ENCODE measurements at regions not wholly inside any gene's neighbourhood (a gene's known extent, or its start where the extent isn't known, plus 50 kb on each side); places are given as distances from the start of the nearest gene placed in this dataset.
"Not testable (repeated sequence)": the region's sequence is repeated elsewhere in the genome, so short reads cannot be mapped to it uniquely, and the experiment has no call there.

DNA sequence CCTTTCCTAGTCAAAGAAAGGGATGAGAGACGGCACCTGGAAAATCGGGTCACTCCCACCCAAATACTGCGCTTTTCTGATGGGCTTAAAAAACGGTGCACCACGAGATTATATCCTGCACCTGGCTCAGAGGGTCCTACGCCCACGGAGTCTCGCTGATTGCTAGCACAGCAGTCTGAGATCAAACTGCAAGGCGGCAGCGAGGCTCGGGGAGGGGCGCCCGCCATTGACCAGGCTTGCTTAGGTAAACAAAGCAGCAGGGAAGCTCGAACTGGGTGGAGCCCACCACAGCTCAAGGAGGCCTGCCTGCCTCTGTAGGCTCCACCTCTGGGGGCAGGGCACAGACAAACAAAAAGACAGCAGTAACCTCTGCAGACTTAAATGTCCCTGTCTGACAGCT, 309.9 kb downstream of the KIF20B start:
- intact Hi-C loops (cut with micrococcal nuclease); H3K27me3 Mint-ChIP-seq; CTCF ChIA-PET; H3K36me3 Mint-ChIP-seq; H3K9me3 Mint-ChIP-seq; H3K4me1 Mint-ChIP-seq (ENCODE audit: low read depth); H3K4me3 Mint-ChIP-seq; H3K27ac Mint-ChIP-seq; DNase-seq; POLR2A ChIA-PET: not testable (repeated sequence)

DNA sequence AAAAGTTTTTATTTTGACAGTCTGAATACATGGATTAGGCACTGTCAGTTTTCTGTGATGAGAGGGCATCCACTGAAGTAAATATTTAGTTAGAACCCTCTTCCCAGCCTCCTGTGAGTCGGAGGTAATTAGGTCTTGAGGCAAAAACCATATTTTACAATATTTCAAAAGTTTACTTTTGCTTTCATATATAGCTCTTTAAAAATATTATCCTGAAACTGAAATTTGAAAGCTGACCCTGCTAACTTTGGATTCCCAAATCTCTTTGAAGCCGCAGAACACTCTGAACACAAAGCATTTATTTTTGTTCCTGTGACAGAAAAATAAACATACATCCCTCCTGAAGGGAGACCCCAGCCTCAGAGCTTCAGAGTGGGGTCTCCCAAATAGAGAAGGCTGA, 317.4 kb downstream of the KIF20B start:
- no peaks in the 10 kb centered on the region for H3K4me1 Mint-ChIP-seq (ENCODE audit: low read depth)
- H3K4me3 Mint-ChIP-seq: no peak overlapping the region
- intact Hi-C loops (cut with micrococcal nuclease): no loop called here
- CTCF ChIA-PET: no interaction called here
- H3K27ac Mint-ChIP-seq: no peak overlapping the region
- POLR2A ChIA-PET: no interaction called here
- H3K27me3 Mint-ChIP-seq: no peaks in the 10 kb centered on the region
- DNase-seq: no peak
- H3K36me3 Mint-ChIP-seq: no peaks in the 10 kb centered on the region
- H3K9me3 Mint-ChIP-seq: no peaks in the 10 kb centered on the region

- intact Hi-C loops (cut with micrococcal nuclease): no loop called here
- CTCF ChIA-PET: interaction anchor here (1.0 kb wide), 1 partner anchor 68 kb away, joined by 3 read pairs; no protein-coding TSS in a partner anchor
- H3K27me3 Mint-ChIP-seq: peaks cover 4% of the 10 kb centered on the region
- H3K4me1 Mint-ChIP-seq (ENCODE audit: low read depth): no peaks in the 10 kb centered on the region
- H3K9me3 Mint-ChIP-seq: no peaks in the 10 kb centered on the region
- no peak overlapping the region for H3K27ac Mint-ChIP-seq
- no peaks in the 10 kb centered on the region for H3K36me3 Mint-ChIP-seq
- no peak for DNase-seq
- H3K4me3 Mint-ChIP-seq: no peak overlapping the region
- POLR2A ChIA-PET: no interaction called here
Measured at GRCh38 chr10:90020506-90020905, 319.1 kb downstream of the KIF20B start.

DNA sequence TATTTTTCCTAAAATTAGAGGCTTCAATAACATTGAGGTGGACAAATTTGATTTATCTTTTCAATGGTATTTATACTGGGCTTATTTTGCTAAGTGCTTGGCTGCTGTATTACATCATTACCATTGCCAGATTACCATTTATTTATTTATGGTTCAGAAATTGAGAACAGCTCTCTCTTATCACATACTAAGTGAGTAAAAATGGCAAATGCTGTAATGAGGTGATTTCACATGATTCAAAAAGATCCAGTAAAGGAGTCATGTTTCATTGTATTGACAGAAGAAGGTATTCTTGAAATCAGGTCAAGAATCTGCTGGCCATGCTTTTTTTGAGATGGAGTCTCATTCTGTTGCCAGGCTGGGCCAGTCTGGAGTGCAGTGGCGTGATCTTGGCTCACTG, 322.6 kb downstream of the KIF20B start:
- no peak for DNase-seq
- intact Hi-C loops (cut with micrococcal nuclease): no loop called here
- Mint-ChIP-seq H3K27ac (no peak overlapping the region), H3K4me1 (ENCODE audit: low read depth) (no peaks in the 10 kb centered on the region), H3K4me3 (no peak overlapping the region), H3K27me3 (peaks cover 5% of the 10 kb centered on the region), H3K36me3 (no peaks in the 10 kb centered on the region), H3K9me3 (no peaks in the 10 kb centered on the region)
- POLR2A ChIA-PET: no interaction called here
- CTCF ChIA-PET: no interaction called here

GRCh38 chr10:90028312-90028711, 326.9 kb downstream of the KIF20B start:
- CTCF ChIA-PET: no interaction called here
- no peak overlapping the region for H3K27ac Mint-ChIP-seq
- no peak for DNase-seq
- POLR2A ChIA-PET: no interaction called here
- H3K36me3 Mint-ChIP-seq: no peaks in the 10 kb centered on the region
- no peak overlapping the region for H3K4me3 Mint-ChIP-seq
- peaks cover 5% of the 10 kb centered on the region for H3K27me3 Mint-ChIP-seq
- no peaks in the 10 kb centered on the region for H3K9me3 Mint-ChIP-seq
- intact Hi-C loops (cut with micrococcal nuclease): no loop called here
- no peaks in the 10 kb centered on the region for H3K4me1 Mint-ChIP-seq (ENCODE audit: low read depth)

- H3K36me3 Mint-ChIP-seq: no peaks in the 10 kb centered on the region
- H3K27me3 Mint-ChIP-seq: no peaks in the 10 kb centered on the region
- POLR2A ChIA-PET: no interaction called here
- CTCF ChIA-PET: no interaction called here
- H3K4me3 Mint-ChIP-seq: no peak overlapping the region
- H3K9me3 Mint-ChIP-seq: no peaks in the 10 kb centered on the region
- H3K27ac Mint-ChIP-seq: no peak overlapping the region
- no peaks in the 10 kb centered on the region for H3K4me1 Mint-ChIP-seq (ENCODE audit: low read depth)
- intact Hi-C loops (cut with micrococcal nuclease): no loop called here
- DNase-seq: no peak
Measured at GRCh38 chr10:90031776-90032175, 330.4 kb downstream of the KIF20B start.

DNA sequence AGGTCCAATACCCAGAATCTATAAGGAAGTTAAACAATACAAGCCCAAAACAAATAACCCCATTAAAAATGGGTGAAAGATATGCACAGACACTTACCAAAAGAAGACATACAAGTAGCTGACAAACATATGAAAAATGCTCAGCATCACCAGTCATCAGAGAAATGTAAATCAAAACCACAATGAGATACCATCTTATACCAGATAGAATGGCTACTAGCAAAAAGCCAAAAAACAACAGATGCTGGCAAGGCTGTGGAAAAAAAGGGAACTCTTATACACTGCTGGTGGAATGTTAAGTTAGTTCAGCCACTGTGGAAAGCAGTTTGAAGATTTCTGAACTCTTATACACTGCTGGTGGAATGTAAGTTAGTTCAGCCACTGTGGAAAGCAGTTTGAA, 331.1 kb downstream of the KIF20B start:
- DNase-seq: no peak
- H3K27me3 Mint-ChIP-seq: no peaks in the 10 kb centered on the region
- H3K9me3 Mint-ChIP-seq: no peaks in the 10 kb centered on the region
- no peak overlapping the region for H3K27ac Mint-ChIP-seq
- H3K4me1 Mint-ChIP-seq (ENCODE audit: low read depth): no peaks in the 10 kb centered on the region
- ChIA-PET POLR2A (no interaction called here), CTCF (no interaction called here)
- H3K4me3 Mint-ChIP-seq: no peak overlapping the region
- H3K36me3 Mint-ChIP-seq: no peaks in the 10 kb centered on the region
- intact Hi-C loops (cut with micrococcal nuclease): no loop called here

- H3K9me3 Mint-ChIP-seq; H3K27ac Mint-ChIP-seq; H3K4me3 Mint-ChIP-seq; DNase-seq; POLR2A ChIA-PET; H3K36me3 Mint-ChIP-seq; H3K4me1 Mint-ChIP-seq (ENCODE audit: low read depth); H3K27me3 Mint-ChIP-seq; CTCF ChIA-PET; intact Hi-C loops (cut with micrococcal nuclease): not testable (repeated sequence)
Measured at GRCh38 chr10:90034862-90035261, 333.5 kb downstream of the KIF20B start.

GRCh38 chr10:90041585-90041984, 340.2 kb downstream of the KIF20B start:
- ChIA-PET POLR2A (no interaction called here), CTCF (no interaction called here)
- no peaks in the 10 kb centered on the region for H3K9me3 Mint-ChIP-seq
- H3K27ac Mint-ChIP-seq: no peak overlapping the region
- H3K36me3 Mint-ChIP-seq: no peaks in the 10 kb centered on the region
- H3K4me3 Mint-ChIP-seq: no peak overlapping the region
- intact Hi-C loops (cut with micrococcal nuclease): no loop called here
- H3K4me1 Mint-ChIP-seq (ENCODE audit: low read depth): no peaks in the 10 kb centered on the region
- no peaks in the 10 kb centered on the region for H3K27me3 Mint-ChIP-seq
- DNase-seq: no peak

DNA sequence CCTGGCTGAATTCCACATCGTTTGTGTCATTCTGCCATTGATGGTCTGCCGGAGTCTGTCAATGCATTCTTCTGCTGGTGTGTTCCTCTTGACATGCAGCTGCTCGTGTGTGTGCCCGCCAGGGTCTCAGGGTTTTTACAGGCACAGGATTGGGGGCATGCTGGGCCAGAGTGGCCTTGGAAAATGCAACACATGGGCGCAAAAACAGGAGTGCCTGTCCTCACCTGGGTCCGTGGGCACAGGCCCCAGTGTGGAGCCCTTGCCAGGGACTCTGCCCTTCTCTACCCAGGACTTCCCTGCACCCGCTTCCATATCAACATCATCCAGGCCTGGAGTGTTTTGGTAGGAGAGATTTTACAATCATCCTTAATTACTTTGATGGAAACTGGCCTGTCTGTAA, 340.7 kb downstream of the KIF20B start:
- Mint-ChIP-seq H3K36me3 (no peaks in the 10 kb centered on the region), H3K27me3 (peaks cover 1% of the 10 kb centered on the region), H3K27ac (no peak overlapping the region), H3K4me1 (ENCODE audit: low read depth) (no peaks in the 10 kb centered on the region), H3K9me3 (no peaks in the 10 kb centered on the region), H3K4me3 (no peak overlapping the region)
- no peak for DNase-seq
- ChIA-PET CTCF (no interaction called here), POLR2A (no interaction called here)
- intact Hi-C loops (cut with micrococcal nuclease): no loop called here

GRCh38 chr10:90047243-90047729, 345.9 kb downstream of the KIF20B start:
- no peak overlapping the region for H3K27ac Mint-ChIP-seq
- no peak overlapping the region for H3K4me3 Mint-ChIP-seq
- peaks cover 1% of the 10 kb centered on the region for H3K36me3 Mint-ChIP-seq
- POLR2A ChIA-PET: no interaction called here
- H3K9me3 Mint-ChIP-seq: peaks cover 8% of the 10 kb centered on the region
- peaks cover 6% of the 10 kb centered on the region for H3K27me3 Mint-ChIP-seq
- no peak for DNase-seq
- CTCF ChIA-PET: no interaction called here
- H3K4me1 Mint-ChIP-seq (ENCODE audit: low read depth): no peaks in the 10 kb centered on the region
- intact Hi-C loops (cut with micrococcal nuclease): no loop called here

GRCh38 chr10:90051053-90051452, 349.7 kb downstream of the KIF20B start:
- ChIA-PET CTCF (no interaction called here), POLR2A (no interaction called here)
- H3K27ac Mint-ChIP-seq: no peak overlapping the region
- H3K4me1 Mint-ChIP-seq (ENCODE audit: low read depth): no peaks in the 10 kb centered on the region
- H3K4me3 Mint-ChIP-seq: no peak overlapping the region
- peaks cover 12% of the 10 kb centered on the region for H3K27me3 Mint-ChIP-seq
- no peak for DNase-seq
- peaks cover 1% of the 10 kb centered on the region for H3K36me3 Mint-ChIP-seq
- peaks cover 8% of the 10 kb centered on the region for H3K9me3 Mint-ChIP-seq
- intact Hi-C loops (cut with micrococcal nuclease): no loop called here

DNA sequence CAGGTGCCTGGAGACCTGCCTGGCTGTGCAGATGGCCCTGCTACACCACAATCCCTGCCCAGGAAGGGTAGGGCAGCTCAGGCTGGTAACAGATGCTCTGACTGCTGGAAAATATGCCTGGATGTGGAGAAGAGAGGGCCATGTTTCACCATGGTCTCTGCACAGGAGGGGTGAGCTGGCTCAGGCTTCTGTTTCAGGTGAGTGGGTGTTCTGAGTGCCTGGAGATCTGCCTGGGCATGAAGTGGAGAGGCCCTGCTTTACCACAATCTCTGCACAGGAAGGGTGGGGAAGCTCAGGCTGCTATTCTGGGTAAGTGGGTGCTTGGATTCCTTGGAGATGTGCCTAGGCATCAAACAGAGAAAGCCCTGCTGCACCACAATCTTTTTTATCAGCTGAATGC, 350.1 kb downstream of the KIF20B start:
- ChIA-PET POLR2A (no interaction called here), CTCF (no interaction called here)
- intact Hi-C loops (cut with micrococcal nuclease): no loop called here
- no peak overlapping the region for H3K27ac Mint-ChIP-seq
- H3K36me3 Mint-ChIP-seq: peaks cover 1% of the 10 kb centered on the region
- peaks cover 8% of the 10 kb centered on the region for H3K9me3 Mint-ChIP-seq
- no peak overlapping the region for H3K4me3 Mint-ChIP-seq
- H3K27me3 Mint-ChIP-seq: peaks cover 12% of the 10 kb centered on the region
- no peak for DNase-seq
- no peaks in the 10 kb centered on the region for H3K4me1 Mint-ChIP-seq (ENCODE audit: low read depth)

- no peaks in the 10 kb centered on the region for H3K36me3 Mint-ChIP-seq
- no peaks in the 10 kb centered on the region for H3K4me1 Mint-ChIP-seq (ENCODE audit: low read depth)
- DNase-seq: no peak
- no peaks in the 10 kb centered on the region for H3K9me3 Mint-ChIP-seq
- no peak overlapping the region for H3K4me3 Mint-ChIP-seq
- CTCF ChIA-PET: no interaction called here
- intact Hi-C loops (cut with micrococcal nuclease): no loop called here
- POLR2A ChIA-PET: no interaction called here
- peaks cover 2% of the 10 kb centered on the region for H3K27me3 Mint-ChIP-seq
- no peak overlapping the region for H3K27ac Mint-ChIP-seq
Measured at GRCh38 chr10:90062786-90063185, 361.4 kb downstream of the KIF20B start.
